Tibial artery (tissue), 4 donors: ENCODE measurements at regions not wholly inside any gene's neighbourhood (a gene's known extent, or its start where the extent isn't known, plus 50 kb on each side); places are given as distances from the start of the nearest gene placed in this dataset.

Experiments used
- DNase-seq, 2 donors: peaks; one replicate each; pipeline ENCODE4 v3.0.0-alpha.2; 2019
- H3K27ac ChIP-seq, 2 donors: fragments of 200-600 bp; sonication (generic) in 1 of 2; 1 replicate in 1 of 2; 2 replicates in 1 of 2; pipeline ENCODE4 v1.5.1; 2018 to 2019; ENCODE audit warnings: mild to moderate bottlenecking in 1 of 2
- H3K27me3 ChIP-seq, 2 donors: fragments of 200-600 bp; sonication (generic) in 1 of 2; one replicate each; pipeline versions ENCODE4 v1.5.1 to v1.6.0; 2016 to 2019
- H3K36me3 ChIP-seq, 3 donors: fragments of 200-600 bp; sonication (generic) in 2 of 3; one replicate each; pipeline ENCODE4 v1.5.1; 2016 to 2019; ENCODE audit warnings: mild to moderate bottlenecking in 2 of 3
- H3K4me1 ChIP-seq, 4 donors: fragments of 200-600 bp; sonication (generic) in 2 of 4; 1 replicate in 3 of 4; 2 replicates in 1 of 4; pipeline ENCODE4 v1.5.1; 2016 to 2019
- H3K4me3 ChIP-seq, 2 donors: fragments of 200-600 bp; sonication (generic) in 1 of 2; 1 replicate in 1 of 2; 2 replicates in 1 of 2; pipeline ENCODE4 v1.5.1; 2018 to 2019; ENCODE audit warnings: mild to moderate bottlenecking in 2 of 2
- H3K9me3 ChIP-seq, 3 donors: fragments of 200-600 bp; sonication (generic) in 1 of 3; one replicate each; pipeline ENCODE4 v1.5.1; 2016 to 2019
- intact Hi-C: fragments of 100-400 bp; cut with DNase I; formaldehyde crosslinking; loops from one replicate; pipeline ENCODE4 v1.15.0; 2023; ENCODE audit warnings: low total_unique reads
- TF ChIP-seq, protein P1 (sequence below), 2 experiments: fragments of 200-600 bp in 1 of 2; fragments of 450-650 bp in 1 of 2; IDR thresholded peaks; one replicate each; pipeline ENCODE4 v1.5.1; 2017 to 2019; ENCODE audit warnings: antibody characterized with exemption in 2 of 2, mild to moderate bottlenecking in 1 of 2, moderate library complexity in 1 of 2

DNA sequence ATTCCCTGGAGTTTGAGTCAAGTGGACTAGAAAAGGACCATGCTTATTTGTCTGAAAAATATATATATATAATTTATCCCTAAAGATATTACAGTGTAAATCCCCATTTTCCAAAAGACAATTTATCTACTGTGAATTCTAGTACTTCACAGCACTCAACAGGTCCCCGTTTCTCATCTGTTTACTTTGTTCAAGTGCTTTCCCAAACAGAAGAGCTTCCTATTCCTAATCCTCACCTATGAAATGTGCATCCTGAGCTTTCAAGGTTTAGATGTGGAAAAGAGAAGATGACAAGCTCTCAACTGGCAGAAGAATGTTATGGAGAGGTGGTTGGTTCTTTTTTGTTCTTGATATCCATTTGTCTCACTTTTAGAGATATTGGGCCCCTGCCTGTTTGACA is 401.6 kb upstream of the ZNF608 start:
- Histone ChIP-seq H3K4me3 (no peak overlapping the region), H3K9me3 (no peaks in the 10 kb centered on the region), H3K27me3 (no peaks in the 10 kb centered on the region), H3K36me3 (no peaks in the 10 kb centered on the region), H3K4me1 (no peaks in the 10 kb centered on the region), H3K27ac (no peak overlapping the region)
- no peak for DNase-seq
- intact Hi-C loops: no loop called here
- TF ChIP-seq, protein P1, sequence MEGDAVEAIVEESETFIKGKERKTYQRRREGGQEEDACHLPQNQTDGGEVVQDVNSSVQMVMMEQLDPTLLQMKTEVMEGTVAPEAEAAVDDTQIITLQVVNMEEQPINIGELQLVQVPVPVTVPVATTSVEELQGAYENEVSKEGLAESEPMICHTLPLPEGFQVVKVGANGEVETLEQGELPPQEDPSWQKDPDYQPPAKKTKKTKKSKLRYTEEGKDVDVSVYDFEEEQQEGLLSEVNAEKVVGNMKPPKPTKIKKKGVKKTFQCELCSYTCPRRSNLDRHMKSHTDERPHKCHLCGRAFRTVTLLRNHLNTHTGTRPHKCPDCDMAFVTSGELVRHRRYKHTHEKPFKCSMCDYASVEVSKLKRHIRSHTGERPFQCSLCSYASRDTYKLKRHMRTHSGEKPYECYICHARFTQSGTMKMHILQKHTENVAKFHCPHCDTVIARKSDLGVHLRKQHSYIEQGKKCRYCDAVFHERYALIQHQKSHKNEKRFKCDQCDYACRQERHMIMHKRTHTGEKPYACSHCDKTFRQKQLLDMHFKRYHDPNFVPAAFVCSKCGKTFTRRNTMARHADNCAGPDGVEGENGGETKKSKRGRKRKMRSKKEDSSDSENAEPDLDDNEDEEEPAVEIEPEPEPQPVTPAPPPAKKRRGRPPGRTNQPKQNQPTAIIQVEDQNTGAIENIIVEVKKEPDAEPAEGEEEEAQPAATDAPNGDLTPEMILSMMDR (IDR thresholded peaks at IDR 0.05): no peak

DNA sequence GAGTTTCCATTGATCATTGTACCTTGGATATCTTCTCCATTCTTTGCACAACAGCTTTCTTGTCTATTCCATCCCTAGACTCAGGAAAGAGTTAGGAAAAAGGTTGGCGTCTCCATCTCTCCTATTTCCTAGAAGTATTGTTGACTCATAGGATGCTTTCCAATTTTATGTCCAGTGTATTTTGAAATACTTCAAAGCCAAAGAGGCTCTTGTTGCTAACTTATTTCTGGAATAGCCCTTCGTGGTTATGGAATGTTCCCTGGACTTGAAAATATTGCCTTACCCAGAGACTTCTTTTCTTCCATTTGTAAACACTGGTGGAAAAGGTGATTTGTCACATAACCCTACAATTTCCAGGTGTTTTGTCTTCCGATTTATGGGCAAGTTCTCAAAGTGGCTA is 402.3 kb upstream of the ZNF608 start:
- H3K27me3 ChIP-seq: no peaks in the 10 kb centered on the region
- no peak overlapping the region for H3K27ac ChIP-seq
- TF ChIP-seq, protein P1 (IDR thresholded peaks at IDR 0.05): no peak
- no peaks in the 10 kb centered on the region for H3K4me1 ChIP-seq
- H3K36me3 ChIP-seq: no peaks in the 10 kb centered on the region
- intact Hi-C loops: no loop called here
- no peaks in the 10 kb centered on the region for H3K9me3 ChIP-seq
- DNase-seq: no peak
- H3K4me3 ChIP-seq: no peak overlapping the region

DNA sequence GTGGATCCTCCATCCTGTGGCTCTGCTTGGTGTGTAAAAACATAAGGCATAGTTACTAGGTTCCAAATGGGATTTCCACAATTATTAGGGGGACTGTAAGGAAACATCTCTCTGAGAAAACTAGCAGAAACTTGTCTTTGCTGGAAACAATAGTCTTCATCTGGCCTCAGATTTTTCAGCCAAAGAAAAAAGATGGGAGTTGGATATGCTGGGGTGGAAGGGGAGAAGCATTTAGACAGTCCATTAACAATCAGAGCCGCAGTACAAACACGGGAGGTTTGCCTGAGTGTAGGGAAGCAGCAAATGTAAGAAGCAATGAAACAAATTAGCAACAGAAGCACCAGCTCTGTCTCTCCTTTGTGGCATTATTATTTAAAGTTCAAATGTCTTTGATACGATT is 402.7 kb upstream of the ZNF608 start:
- no peaks in the 10 kb centered on the region for H3K36me3 ChIP-seq
- intact Hi-C loops: no loop called here

DNA sequence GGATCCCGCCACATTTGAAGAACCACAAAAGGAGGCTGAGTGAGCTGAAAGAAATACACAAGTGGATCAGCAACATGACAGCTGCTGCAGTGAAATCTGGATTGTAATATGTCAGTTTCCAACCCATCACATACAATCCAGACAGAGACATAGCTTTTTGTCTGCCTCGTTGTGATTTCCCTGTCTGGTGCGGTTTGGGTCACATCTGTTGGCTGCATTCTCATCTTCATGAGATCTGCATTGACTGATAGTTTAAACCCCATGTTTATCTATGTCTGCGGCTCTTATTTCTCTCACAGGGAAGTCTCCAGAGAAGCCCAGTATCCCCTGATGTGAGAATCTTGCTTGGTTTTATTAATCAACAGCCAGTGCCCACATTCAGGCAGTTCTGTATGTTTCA is 403.1 kb upstream of the ZNF608 start:
- TF ChIP-seq, protein P1 (IDR thresholded peaks at IDR 0.05): no peak

More for the DNA sequence above, 402.7 kb upstream of the ZNF608 start:
- Histone ChIP-seq H3K27me3 (no peaks in the 10 kb centered on the region), H3K9me3 (no peaks in the 10 kb centered on the region), H3K27ac (no peak overlapping the region), H3K4me3 (no peak overlapping the region), H3K4me1 (no peaks in the 10 kb centered on the region)
- TF ChIP-seq, protein P1 (IDR thresholded peaks at IDR 0.05): no peak
- no peak for DNase-seq

DNA sequence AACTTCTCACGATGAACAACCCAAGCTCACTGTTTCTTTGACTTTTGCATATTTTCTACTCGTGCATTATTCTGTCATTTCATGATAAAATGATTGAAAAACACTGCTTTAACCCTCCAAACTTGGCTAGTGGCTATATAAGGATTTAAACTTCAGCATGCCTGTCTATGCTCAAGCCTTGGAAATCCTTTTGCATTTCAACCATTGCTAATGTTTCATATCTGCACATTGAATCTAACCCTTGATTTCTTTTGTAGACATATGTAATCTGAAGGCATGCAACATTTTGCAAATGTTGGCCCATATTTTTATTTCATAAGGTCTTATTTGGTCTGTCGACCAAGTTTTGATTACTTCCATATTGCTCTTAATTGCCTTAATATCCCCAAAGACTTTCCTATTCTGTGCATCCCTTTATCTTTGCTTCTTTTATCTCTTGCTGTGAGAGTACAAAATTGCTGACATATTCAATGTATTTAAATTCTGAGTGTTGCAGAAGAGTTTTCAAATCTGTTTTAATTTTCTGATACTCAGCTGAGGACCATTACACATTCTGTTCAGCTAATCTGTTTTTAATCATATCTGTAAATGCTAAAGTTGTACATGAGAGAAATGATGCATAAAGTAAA is 403.7 kb upstream of the ZNF608 start:
- intact Hi-C loops: no loop called here
- TF ChIP-seq, protein P1 (IDR thresholded peaks at IDR 0.05): no peak
- no peak overlapping the region for H3K4me3 ChIP-seq
- no peak for DNase-seq
- no peaks in the 10 kb centered on the region for H3K9me3 ChIP-seq
- no peak overlapping the region for H3K27ac ChIP-seq
- no peaks in the 10 kb centered on the region for H3K4me1 ChIP-seq
- H3K36me3 ChIP-seq: no peaks in the 10 kb centered on the region
- no peaks in the 10 kb centered on the region for H3K27me3 ChIP-seq

More for the DNA sequence above, 403.1 kb upstream of the ZNF608 start:
- no peak for DNase-seq
- Histone ChIP-seq H3K27ac (no peak overlapping the region), H3K4me1 (no peaks in the 10 kb centered on the region), H3K27me3 (no peaks in the 10 kb centered on the region), H3K36me3 (no peaks in the 10 kb centered on the region), H3K9me3 (no peaks in the 10 kb centered on the region), H3K4me3 (no peak overlapping the region)
- intact Hi-C loops: no loop called here
